ENCODE measurements at regions not wholly inside any gene's neighbourhood (a gene's known extent, or its start where the extent isn't known, plus 50 kb on each side); places are given as distances from the start of the nearest gene placed in this dataset.

GRCh38 chr6:23371132-23371915 is 754.7 kb upstream of the NRSN1 start (continued):
- TF ChIP-seq USF1 (CRISPR knock-in tag; IDR thresholded peaks at IDR 0.05) = no peak
- no peak for TF ChIP-seq JAZF1 (CRISPR knock-in tag; IDR thresholded peaks at IDR 0.05)
- no peak for TF ChIP-seq ZNF425 (CRISPR knock-in tag; conservative IDR thresholded peaks at IDR 0.05)
- no peak for TF ChIP-seq ATF1 (CRISPR knock-in tag; IDR thresholded peaks at IDR 0.05)
- no peak for TF ChIP-seq NR1H2 (CRISPR knock-in tag; IDR thresholded peaks at IDR 0.05)

- POLR2A ChIA-PET = no interaction called here
- H3K27ac Mint-ChIP-seq = no peak overlapping the region
- CTCF ChIA-PET = no interaction called here
- H3K4me3 Mint-ChIP-seq = no peak overlapping the region
- no peak for TF ChIP-seq ZMAT4 (CRISPR knock-in tag; IDR thresholded peaks at IDR 0.05)
- no peak for TF ChIP-seq MYBL2 (CRISPR knock-in tag; IDR thresholded peaks at IDR 0.05)
- no peak for TF ChIP-seq MAX (CRISPR knock-in tag; IDR thresholded peaks at IDR 0.05)
- no peak for TF ChIP-seq ATF6 (CRISPR knock-in tag; IDR thresholded peaks at IDR 0.05)
- no peak for TF ChIP-seq SMAD4 (CRISPR knock-in tag; IDR thresholded peaks at IDR 0.05)
- TF ChIP-seq ATF3 (CRISPR knock-in tag; conservative IDR thresholded peaks at IDR 0.05) = no peak
- no peak for TF ChIP-seq IRF1 (CRISPR knock-in tag; IDR thresholded peaks at IDR 0.05)
- no peak for TF ChIP-seq CDX4 (CRISPR knock-in tag; IDR thresholded peaks at IDR 0.05; ENCODE audit: borderline replicate concordance)
- no peak for TF ChIP-seq EMX1 (CRISPR knock-in tag; IDR thresholded peaks at IDR 0.05)
- TF ChIP-seq USF2 (CRISPR knock-in tag; IDR thresholded peaks at IDR 0.05) = no peak
- no peak for TF ChIP-seq MLX (CRISPR knock-in tag; IDR thresholded peaks at IDR 0.05)
- TF ChIP-seq ATF2 (CRISPR knock-in tag; IDR thresholded peaks at IDR 0.05; ENCODE audit: borderline replicate concordance, low read depth) = no peak
- TF ChIP-seq ESRRA (CRISPR knock-in tag; IDR thresholded peaks at IDR 0.05; ENCODE audit: borderline replicate concordance) = no peak
- TF ChIP-seq ZBTB43 (CRISPR knock-in tag; IDR thresholded peaks at IDR 0.05) = no peak
- no peak for TF ChIP-seq ZNF138 (CRISPR knock-in tag; conservative IDR thresholded peaks at IDR 0.05)
- ATAC-seq (no peak), DNase-seq (ENCODE audit: low spot score) (no peak)
- H3K4me1 Mint-ChIP-seq = no peaks in the 10 kb centered on the region
- no peaks in the 10 kb centered on the region for H3K36me3 Mint-ChIP-seq
- H3K27me3 Mint-ChIP-seq (ENCODE audit: low read depth) = no peaks in the 10 kb centered on the region
- H3K9me3 Mint-ChIP-seq = peaks cover 16% of the 10 kb centered on the region
Measured at GRCh38 chr6:23377830-23378229, 748.2 kb upstream of the NRSN1 start.
